ENCODE measurements at regions not wholly inside any gene's neighbourhood (a gene's known extent, or its start where the extent isn't known, plus 50 kb on each side); places are given as distances from the start of the nearest gene placed in this dataset.

DNA sequence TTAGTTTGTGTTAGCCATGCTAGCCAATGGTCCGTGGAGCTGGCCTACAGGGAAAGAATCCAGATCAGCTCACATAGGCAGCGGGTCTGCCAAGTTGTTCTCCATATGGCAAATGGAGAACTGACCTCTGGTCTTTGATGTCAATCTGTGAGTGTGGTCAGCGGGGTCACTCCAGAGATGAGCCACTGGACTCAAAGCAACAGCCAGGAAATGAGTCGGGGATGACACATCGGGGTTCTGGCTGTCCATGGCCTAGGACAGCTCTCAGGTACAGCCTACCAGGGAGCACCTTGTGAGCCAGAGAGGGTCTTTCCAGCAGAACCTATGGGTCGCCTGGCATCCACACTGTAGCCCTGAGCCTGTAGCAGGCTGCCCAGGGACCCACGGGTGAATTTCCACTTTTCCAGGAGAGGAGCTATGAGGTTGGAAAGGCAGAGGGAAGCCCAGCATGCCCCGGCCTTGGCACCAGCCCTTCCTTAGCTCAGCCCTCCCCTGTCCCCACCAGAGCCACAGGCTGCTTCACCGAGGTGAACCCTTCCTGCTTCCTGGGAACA is 203.0 kb upstream of the TNRC6C start:
- H3K36me3 ChIP-seq = no peaks in the 10 kb centered on the region
- peaks cover 6% of the 10 kb centered on the region for H3K9me3 ChIP-seq
- DNase-seq = peak; percentile 56
- no peak overlapping the region for H3K4me3 ChIP-seq
- no peaks in the 10 kb centered on the region for H3K27me3 ChIP-seq

- DNase-seq = no peak
- Histone ChIP-seq H3K27me3 (no peaks in the 10 kb centered on the region), H3K9me3 (peaks cover 6% of the 10 kb centered on the region), H3K36me3 (no peaks in the 10 kb centered on the region), H3K4me3 (no peak overlapping the region)
Observed at GRCh38 chr17:77756028-77756427, 202.5 kb upstream of the TNRC6C start.

DNA sequence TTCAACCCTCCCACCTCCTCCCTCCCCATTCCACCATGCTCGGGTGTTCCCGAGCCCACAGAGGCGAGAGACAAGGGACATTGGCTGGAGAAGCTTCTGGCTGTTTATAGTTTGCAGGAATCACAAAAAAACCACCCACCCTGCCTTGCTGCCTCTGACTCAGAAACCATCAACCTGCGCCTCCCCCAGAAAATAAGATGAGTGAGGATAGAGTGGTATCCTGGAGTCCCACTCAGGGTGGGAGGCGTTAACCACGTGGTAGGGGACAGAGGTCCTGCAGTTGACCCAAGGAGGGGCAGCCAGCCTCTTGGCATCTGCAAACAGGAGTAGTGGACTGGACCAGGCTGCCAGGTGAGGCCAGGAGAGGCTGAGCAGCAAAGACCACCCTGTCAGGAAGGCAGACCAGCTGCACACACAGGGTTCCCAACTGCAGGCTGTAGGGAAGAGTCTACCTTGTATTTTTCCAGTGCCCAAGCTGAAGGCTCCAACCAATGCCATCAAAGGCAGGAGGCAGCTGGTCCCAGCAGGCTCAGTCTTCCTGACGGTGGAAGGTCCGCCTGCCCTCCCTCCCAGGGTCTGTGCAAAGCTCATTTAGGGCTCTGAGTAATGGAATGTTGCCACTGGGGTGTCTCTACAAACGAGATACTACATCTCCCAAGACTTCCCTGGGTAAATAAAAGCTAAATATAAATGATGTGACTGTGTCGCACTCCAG is 201.5 kb upstream of the TNRC6C start:
- no peak for DNase-seq
- Histone ChIP-seq H3K4me3 (no peak overlapping the region), H3K27me3 (no peaks in the 10 kb centered on the region), H3K36me3 (no peaks in the 10 kb centered on the region), H3K9me3 (peaks cover 6% of the 10 kb centered on the region)

GRCh38 chr17:77757561-77757898 is 201.0 kb upstream of the TNRC6C start:
- Histone ChIP-seq H3K27me3 (no peaks in the 10 kb centered on the region), H3K36me3 (no peaks in the 10 kb centered on the region), H3K9me3 (peaks cover 6% of the 10 kb centered on the region), H3K4me3 (no peak overlapping the region)
- DNase-seq = no peak

GRCh38 chr17:77763023-77763422 is 195.5 kb upstream of the TNRC6C start:
- H3K27me3 ChIP-seq = 0 out of 2 replicates have a peak, but pooled peaks cover 2% of the 10 kb centered on the region
- no peaks in the 10 kb centered on the region for H3K9me3 ChIP-seq
- DNase-seq = no peak
- H3K4me3 ChIP-seq = no peak overlapping the region
- no peaks in the 10 kb centered on the region for H3K36me3 ChIP-seq

GRCh38 chr17:77763575-77763974 is 194.9 kb upstream of the TNRC6C start:
- Histone ChIP-seq H3K36me3 (no peaks in the 10 kb centered on the region), H3K9me3 (no peaks in the 10 kb centered on the region), H3K4me3 (no peak overlapping the region)

GRCh38 chr17:77765292-77765691 is 193.2 kb upstream of the TNRC6C start:
- H3K36me3 ChIP-seq = no peaks in the 10 kb centered on the region
- H3K9me3 ChIP-seq = no peaks in the 10 kb centered on the region
- DNase-seq = no peak
- no peak overlapping the region for H3K4me3 ChIP-seq
- 0 out of 2 replicates have a peak, but pooled peaks cover 2% of the 10 kb centered on the region for H3K27me3 ChIP-seq

More at GRCh38 chr17:77763575-77763974, 194.9 kb upstream of the TNRC6C start:
- no peak for DNase-seq
- H3K27me3 ChIP-seq = 0 out of 2 replicates have a peak, but pooled peaks cover 2% of the 10 kb centered on the region

DNA sequence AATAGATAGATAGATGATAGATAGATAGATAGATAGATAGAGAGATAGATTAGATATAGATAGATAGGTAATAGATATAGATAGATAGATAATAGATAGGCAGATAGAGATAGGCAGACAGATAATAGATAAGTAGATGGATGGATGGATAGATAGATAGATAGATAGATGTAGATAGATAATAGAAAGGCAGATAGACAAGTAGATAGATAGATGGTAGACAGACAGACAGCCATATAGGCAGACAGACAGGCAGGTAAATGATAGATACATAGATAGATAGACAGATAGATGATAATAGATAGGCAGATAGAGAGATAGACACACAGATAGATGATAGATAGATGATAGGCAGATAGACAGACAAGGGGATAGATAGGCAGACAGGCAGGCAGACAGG is 191.4 kb upstream of the TNRC6C start:
- Histone ChIP-seq H3K36me3 (no peaks in the 10 kb centered on the region), H3K9me3 (no peaks in the 10 kb centered on the region), H3K4me3 (no peak overlapping the region), H3K27me3 (0 out of 2 replicates have a peak, but pooled peaks cover 2% of the 10 kb centered on the region)
- no peak for DNase-seq

DNA sequence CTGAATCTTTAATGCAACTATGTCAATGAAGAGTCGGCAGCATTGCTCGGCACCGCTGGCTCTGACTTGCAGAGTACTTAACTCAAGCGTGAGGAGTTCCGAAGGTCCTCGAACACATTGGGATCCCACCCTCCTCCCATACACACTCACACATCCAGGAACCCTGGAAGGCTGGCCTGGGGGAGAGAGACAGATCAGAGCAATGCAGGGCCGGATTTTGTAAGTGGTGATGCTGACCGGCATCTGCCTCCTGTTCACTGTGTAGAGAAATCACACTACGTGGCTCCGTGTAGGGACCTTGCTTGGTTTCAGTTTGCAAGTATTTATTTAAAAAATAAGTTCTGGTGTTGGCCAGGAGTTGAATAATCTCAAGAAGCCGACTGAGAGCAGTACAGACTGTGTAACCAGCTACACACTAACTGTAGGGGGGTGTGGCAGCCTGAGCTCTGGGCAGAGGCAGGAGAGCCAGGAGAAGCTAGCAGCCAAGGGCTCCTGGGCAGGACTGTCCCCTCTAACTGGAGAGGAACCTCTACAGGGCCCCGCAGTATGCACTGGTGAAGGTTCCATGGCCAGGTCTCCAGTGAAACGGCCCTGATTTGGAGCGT is 190.2 kb upstream of the TNRC6C start:
- Histone ChIP-seq H3K36me3 (no peaks in the 10 kb centered on the region), H3K27me3 (0 out of 2 replicates have a peak, but pooled peaks cover 2% of the 10 kb centered on the region), H3K4me3 (no peak overlapping the region), H3K9me3 (no peaks in the 10 kb centered on the region)
- DNase-seq = no peak

DNA sequence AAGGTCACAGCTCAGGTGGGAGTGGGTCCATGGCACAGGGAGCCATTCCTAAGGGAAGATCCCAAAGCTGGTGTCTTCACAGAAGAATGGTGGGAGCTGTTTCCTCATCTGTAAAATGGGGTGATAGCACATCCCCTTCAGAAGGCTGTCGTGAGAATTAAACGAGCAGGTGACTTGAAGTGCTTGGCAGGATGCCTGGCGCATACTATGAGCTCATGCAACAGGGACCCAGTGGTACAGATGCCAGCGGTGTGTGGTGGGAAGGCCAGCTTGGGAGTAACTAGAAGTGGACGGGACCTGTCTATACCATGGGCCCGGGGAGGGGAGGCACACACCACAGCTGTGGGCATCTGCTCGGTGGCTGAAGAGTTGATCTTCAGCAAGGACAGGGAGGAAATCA is 189.3 kb upstream of the TNRC6C start:
- Histone ChIP-seq H3K36me3 (no peaks in the 10 kb centered on the region), H3K4me3 (no peak overlapping the region), H3K9me3 (no peaks in the 10 kb centered on the region), H3K27me3 (0 out of 2 replicates have a peak, but pooled peaks cover 2% of the 10 kb centered on the region)
- no peak for DNase-seq

DNA sequence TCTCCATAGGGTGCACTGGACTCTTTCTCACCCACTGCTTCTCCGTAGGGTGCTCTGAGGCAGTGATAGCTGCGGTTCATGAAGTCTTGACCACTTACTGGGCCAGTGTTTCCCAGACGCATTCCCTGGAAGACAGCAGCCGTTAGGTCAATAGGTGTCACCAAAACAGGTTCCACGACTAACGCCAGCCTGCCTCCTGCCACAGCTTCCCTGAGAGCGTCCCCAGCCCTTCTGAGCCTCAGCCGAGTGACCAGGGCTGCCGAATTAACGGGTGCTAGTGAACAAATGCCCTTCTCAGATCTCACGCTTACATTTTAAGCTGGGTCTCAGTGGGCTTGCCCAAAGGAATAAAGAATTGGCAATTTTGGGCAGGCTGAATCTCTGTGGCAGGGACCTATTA is 188.7 kb upstream of the TNRC6C start:
- Histone ChIP-seq H3K36me3 (no peaks in the 10 kb centered on the region), H3K27me3 (no peaks in the 10 kb centered on the region), H3K9me3 (no peaks in the 10 kb centered on the region), H3K4me3 (no peak overlapping the region)
- DNase-seq = no peak

- H3K4me3 ChIP-seq = no peak overlapping the region
- no peaks in the 10 kb centered on the region for H3K9me3 ChIP-seq
- no peaks in the 10 kb centered on the region for H3K36me3 ChIP-seq
- H3K27me3 ChIP-seq = no peaks in the 10 kb centered on the region
- peak; percentile 58 for DNase-seq
Observed at GRCh38 chr17:77770331-77771105, 188.0 kb upstream of the TNRC6C start.

DNA sequence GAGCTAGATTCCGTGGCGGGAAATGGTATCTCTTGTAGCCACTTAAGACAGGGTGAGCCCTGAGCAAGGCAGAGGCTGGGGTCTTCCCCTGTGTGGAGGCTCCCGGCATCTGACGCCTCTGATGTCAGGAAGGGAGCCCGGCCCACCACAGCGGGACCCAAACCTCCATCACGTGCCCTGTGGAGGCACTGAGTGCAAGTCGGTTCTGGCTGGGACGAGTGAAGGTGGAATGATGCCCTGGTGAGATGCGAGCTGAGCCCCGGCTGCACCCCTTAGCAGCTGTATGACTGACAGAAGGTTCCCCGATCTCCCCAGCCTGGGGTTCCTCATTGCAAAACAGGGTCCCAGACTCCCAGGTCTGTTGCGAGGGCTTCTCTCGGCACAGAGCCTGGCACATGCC is 187.4 kb upstream of the TNRC6C start:
- Histone ChIP-seq H3K27me3 (no peaks in the 10 kb centered on the region), H3K4me3 (no peak overlapping the region), H3K36me3 (no peaks in the 10 kb centered on the region), H3K9me3 (no peaks in the 10 kb centered on the region)
- DNase-seq = no peak

- H3K27me3 ChIP-seq = no peaks in the 10 kb centered on the region
- DNase-seq = no peak
- H3K9me3 ChIP-seq = no peaks in the 10 kb centered on the region
- H3K4me3 ChIP-seq = no peak overlapping the region
- no peaks in the 10 kb centered on the region for H3K36me3 ChIP-seq
Observed at GRCh38 chr17:77771587-77771986, 186.9 kb upstream of the TNRC6C start.

GRCh38 chr17:77771998-77772397 is 186.5 kb upstream of the TNRC6C start:
- H3K36me3 ChIP-seq = no peaks in the 10 kb centered on the region
- DNase-seq = no peak
- no peaks in the 10 kb centered on the region for H3K9me3 ChIP-seq
- no peaks in the 10 kb centered on the region for H3K27me3 ChIP-seq
- H3K4me3 ChIP-seq = no peak overlapping the region

- Histone ChIP-seq H3K9me3 (no peaks in the 10 kb centered on the region), H3K36me3 (no peaks in the 10 kb centered on the region), H3K4me3 (no peak overlapping the region), H3K27me3 (no peaks in the 10 kb centered on the region)
- DNase-seq = peak; percentile 65
Observed at GRCh38 chr17:77772461-77772897, 186.0 kb upstream of the TNRC6C start.

GRCh38 chr17:77772899-77773358 is 185.6 kb upstream of the TNRC6C start:
- no peak for DNase-seq
- no peak overlapping the region for H3K4me3 ChIP-seq

More at GRCh38 chr17:77772899-77773358, 185.6 kb upstream of the TNRC6C start:
- H3K9me3 ChIP-seq = no peaks in the 10 kb centered on the region
- no peaks in the 10 kb centered on the region for H3K27me3 ChIP-seq
- H3K36me3 ChIP-seq = no peaks in the 10 kb centered on the region

Measured in MG63 (cell line).